GM21786 (cell line): ENCODE measurements at regions not wholly inside any gene's neighbourhood (a gene's known extent, or its start where the extent isn't known, plus 50 kb on each side); places are given as distances from the start of the nearest gene placed in this dataset.

ENCODE experiments used
- ATAC-seq: cut with Tn5 transposase; IDR thresholded peaks from one replicate; pipeline ENCODE4 v1.9.1; 2021; ENCODE audit not compliant: unreplicated experiment

DNA sequence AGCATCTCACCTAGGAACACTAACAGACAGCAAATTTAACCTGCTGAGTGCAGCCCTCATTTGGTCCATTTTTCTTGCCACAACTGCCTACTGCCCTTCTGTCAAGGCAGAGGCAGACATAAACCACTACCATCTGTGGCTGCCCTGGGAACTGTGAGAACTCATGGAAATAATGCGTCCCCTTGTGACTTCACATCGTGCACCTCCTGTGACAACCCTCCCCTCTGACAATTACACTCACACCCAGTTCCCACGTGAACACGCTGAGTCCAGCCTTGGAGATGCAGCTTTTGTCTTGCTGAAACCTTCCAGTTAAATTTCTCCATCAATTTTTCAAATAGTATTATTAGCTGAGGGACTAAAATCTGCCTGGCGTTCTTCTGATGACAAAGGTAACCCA is 193.1 kb upstream of the KLF14 start:
- no peak for ATAC-seq

DNA sequence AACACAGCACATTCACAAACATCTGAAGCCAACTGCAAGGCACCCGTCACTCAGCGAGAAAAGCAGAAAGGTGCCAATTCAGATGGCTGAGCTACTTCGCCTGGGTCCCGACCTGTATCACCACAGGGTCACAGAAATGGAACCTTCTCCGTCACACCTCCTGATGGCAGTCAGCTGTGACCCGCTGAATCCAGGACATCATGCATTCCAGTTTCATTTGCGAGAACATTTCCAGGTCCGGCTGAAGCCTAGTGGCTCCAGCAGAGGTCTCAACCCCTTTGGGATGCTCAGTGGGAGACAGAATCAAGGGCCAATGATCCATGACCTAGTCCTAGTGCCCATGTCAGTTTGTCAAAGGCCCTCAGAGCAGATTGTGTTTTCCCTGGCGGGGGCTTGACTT is 193.6 kb upstream of the KLF14 start:
- ATAC-seq: no peak

DNA sequence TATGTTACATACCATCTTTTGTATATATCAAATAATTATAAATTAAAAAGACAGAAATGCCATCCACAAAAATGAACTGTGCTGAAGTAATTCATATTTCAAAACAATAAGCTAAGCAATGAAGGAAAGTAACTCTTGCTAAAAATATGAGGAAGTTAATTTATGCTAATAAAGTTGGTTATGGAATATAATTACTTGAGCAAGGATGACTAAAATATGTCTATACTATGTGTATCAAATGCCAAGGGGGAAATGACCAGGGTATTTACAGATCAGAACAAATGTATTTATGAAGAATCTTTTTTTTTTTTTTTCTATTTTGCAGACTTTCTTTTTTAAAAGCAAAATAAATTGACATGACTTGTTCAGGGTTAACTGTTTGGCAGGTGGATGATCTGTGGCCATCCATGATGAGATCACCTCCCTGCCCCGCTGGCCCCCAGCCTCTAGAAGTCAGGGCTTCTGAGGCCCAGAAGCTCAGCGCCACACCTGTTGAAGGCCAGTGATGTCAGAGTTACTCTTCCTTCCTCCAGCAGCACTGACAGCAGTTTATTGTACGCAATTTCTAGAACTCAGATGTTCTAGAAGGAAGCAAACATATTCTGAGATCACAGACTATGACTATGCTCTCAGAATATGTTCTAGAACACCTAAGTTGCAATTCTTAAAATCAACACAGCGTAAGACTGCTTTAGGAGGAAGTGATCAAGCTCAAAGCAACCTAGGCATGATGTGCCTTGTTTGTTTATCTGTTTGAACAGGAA is 196.1 kb upstream of the KLF14 start:
- no peak for ATAC-seq

DNA sequence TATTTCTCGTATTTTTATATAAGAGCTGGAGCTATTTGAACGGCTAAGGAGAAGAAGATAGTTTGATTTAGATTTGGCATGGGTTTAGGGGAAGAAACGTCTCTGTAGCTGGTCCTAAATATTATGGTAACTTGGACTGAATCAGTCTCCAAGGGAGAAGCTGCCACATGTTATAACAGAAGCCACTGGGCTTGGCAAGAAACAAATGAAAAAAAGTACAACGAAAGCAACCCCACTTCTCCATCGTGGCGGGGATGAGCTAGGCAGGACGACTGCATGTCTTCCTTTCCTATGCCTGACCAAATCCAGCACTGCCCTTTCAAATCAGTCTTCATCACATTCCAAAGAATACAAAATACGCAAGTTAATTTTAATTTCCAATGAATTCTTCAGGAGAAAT is 196.7 kb upstream of the KLF14 start:
- no peak for ATAC-seq

DNA sequence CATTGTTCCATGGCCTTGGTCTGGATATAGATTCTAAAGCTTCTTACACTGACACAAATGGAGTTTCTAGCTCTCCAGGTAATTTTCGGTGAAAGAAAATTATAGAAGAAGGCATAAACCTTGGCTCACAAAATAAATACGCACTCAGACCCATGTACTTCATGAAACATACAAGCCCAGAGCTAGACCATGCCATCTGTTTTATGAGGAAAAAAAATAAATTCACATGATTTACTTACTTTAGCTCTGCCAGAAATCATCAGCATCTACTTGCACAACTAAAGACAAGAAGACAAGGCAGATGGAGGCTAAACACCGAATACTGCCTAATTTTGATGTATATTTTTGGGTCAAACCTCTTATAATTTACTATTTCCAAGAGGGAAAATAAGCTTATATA is 197.4 kb upstream of the KLF14 start:
- ATAC-seq: no peak

DNA sequence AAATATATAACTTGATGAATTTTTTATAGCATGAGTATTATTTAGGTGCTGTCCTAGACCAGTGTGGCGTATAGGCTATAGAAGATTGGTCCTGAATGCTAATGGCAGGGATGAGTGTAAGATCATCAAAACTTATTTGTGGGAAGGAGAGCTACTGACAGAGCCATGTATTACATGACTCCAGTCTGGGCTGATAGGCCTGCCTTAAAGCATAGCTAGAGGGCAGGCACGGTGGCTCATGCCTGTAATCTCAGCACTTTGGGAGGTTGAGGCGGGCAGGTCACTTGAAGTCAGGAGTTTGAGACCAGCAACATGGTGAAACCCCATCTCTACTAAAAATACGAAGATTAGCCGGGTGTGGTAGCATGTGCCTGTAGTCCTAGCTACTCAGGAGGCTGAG is 198.1 kb upstream of the KLF14 start:
- ATAC-seq: no peak

DNA sequence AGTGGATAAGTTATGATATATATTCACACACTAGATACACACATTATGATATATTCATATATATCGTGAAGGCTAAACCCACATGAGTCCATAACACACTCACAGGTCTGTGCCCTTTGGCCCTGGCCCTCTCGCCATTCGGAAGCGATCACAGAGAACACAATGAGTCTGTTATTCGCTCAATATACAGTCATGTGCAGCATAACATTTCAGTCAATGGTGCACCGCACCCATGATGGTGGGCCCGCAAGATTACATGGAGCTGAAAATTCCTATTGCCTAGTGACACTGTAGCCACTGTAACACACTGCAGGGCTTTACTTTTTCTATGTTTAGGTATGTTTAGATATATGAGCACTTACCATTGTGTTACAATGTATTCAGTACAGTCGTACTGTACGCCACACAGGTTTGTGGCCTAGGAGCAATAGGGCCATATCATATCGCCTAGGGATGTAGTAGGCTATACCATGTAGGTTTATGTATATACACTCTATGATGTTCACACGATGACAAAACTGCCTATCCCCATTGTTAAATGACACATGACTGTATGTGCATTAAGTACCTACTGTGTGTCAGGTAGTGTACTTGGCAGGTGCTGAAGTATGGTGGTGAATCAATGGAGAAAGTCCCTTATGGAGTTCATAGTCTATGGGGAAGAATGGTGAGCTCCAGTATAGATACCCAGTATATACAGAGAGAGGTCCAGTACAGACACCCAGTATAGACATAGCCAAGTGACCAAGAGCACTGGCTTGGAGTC is 198.8 kb upstream of the KLF14 start:
- ATAC-seq: no peak

DNA sequence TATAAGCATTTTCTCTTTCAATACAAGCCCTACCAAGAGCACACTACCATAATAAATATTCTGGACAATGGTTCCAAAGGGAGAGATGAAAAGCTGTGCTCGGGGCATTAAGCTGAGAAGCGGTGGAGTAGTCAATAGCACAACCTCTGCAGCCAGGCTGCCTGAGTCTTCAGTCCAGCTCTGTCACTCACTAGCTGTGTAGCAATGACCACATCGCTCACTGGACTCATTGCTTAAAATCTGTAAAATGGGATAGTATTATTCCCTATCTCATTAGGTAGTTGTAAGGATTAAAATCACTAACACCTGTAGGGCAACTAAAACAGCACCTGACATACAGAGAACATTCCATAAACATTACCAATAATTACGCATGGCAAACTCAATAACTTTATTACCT is 199.9 kb upstream of the KLF14 start:
- no peak for ATAC-seq

DNA sequence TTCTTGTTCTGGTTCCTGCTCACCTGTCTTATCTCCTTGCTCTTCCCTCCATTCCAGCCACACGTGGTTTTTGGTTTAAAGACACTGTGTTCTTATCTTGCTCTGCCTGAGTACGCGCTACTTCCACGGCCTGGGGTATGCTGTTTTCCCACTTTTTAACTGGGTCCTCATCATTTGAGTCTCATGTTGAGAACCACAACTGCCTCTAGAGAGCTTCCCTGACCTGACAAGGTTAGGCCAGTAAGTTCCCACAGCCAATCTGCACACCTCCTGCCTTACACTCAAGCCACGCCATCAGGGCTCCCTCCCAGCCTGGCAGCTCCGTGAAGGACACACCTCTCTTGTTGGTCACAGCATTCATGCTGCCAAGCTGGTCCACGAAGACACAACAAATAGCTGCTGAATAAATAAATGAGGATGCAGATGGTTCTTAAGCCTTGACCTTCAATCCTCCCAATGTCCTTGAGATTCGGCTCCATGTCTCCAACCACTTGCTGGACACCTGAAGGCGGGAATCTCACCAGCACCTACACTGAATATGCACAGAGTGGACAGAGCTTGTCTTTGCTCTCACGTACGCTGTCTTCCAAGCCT is 201.7 kb upstream of the KLF14 start:
- ATAC-seq: no peak

DNA sequence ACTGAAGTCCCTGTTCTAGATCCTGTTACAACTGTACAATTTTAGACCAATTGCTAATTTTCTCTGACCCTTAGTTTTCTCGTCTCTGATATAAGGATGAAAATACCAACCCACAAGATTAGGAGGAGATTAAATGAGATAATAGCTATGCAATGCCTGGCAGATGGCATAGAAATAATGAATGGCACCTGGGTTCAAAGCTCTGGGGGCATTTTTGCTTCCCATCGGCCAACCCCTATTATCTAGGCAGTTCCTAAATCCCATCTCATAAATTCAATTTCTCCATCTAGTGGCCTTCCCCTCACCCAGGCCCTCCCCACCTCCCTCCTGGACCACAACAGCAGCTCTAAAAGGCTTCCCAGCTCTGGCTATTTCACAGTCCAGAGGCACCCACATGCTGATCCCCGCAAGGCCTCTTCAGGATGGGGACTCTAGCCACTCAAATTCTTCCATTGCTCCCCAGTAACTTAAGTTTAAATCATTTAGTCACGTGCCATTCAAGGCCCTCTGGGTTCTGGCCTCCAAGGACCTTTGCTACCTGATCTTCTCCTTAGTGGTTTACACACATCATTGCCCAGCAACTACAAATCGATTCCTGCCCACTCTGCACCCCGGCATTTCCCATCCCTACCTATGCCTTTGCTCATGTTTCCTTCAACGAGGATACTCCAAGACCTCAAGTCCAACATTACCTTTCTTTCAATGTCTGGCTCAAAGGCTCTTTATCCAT is 202.4 kb upstream of the KLF14 start:
- no peak for ATAC-seq

DNA sequence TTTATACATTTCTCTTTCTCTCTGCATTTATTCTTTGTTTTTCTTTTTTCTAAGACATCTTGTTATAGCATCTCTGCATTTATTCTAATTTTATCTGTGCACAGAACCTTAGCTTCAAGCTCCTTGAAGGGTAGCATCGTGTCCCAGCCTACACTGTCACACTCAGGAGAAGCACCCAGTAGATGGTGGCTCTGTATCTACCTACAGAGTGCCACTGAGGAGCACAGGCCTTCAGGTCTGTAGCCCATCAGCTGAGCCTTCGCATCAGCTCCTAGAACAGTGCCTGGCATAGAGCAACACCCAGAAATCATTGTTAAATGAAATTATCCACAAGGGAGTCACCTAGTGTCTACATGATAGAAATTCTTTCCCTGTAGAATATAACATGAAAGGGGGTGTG is 203.0 kb upstream of the KLF14 start:
- ATAC-seq: no peak

DNA sequence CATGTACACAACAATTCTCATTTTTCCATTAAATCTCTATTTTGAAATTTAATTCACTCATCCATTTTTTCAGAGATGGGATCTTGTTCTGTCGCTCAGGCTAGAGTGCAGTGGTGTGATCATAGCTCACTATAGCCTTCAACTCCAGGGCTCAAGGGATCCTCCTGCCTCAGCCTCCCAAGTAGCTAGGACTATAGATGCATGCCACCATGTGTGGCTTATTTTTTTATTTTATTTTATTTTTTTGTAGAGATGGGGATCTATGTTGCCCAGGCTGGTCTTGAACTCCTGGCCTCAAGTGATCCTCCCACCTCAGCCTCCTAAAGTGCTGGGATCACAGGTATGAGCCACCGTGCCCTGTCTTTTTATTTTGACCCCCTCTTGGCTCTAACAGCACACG is 203.8 kb upstream of the KLF14 start:
- ATAC-seq: no peak

DNA sequence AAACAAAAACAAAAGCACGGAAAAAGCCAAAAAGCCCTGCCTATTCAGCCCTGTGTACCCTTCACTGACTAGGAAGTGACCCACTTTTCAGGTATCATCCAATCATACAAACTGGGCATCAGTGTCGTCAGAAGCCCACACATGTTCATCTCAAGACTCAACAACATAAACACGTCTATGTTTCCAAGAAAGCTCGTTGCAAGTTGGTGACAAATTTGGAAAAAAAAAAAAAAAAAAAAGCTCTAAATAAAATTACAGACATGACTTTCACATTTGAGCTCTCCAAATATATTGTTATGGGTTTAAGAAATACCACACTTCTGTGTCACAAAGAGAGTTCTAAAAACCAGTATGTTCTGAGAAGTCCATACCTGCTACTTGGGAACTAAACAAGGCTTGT is 204.7 kb upstream of the KLF14 start:
- no peak for ATAC-seq

DNA sequence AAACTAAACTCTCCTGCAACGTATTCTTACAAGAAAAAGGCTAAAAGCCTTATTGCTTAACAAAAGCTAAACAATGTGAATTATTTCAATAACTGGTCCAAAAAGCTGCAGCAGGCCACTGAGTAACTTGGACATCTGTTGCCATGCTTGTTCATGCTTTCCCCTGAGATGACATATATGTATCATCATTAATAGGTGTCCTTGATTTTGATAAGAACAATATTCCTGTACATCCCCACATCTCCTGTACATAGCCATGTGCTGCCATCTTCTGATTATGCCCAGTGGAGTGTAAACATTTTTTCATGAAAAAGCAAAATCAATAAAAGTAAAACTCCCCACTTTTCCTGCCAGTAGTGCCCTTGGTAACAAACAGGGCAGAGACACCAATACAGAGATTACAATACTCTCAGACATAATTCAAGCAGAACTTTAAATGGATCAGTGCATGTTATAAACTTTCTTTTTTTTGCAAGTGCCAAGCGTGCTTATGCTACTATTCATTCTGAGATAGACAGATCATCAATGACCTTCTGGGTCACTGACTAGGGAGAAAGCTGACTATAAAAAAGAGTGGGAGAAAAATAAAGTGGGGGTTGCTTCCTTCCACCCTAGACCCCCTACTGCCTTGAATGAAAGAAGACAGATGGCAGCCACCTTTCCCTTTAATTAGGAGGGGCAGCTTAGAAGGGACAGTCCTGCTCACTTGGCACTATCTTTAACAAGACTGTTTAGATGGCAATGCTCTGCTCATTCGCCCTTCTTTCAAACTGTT is 205.5 kb upstream of the KLF14 start:
- no peak for ATAC-seq

DNA sequence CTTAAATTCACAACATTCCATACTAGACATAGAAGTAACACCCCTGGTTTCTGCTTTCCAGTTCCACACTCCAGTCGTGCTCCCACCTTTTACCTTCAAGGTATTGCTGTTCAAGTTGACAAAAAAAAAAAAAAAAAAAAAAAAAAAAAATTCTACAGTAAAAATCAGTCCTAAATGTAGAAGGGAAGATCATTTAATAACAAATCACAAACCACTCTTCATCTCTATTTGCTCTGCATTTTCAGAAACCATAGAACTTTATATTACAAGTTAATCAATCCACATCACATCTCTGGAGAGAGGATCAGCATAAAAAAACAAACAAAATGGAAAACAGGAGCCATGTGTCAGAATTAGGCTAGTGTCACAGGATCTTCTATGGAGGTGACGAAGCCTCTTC is 206.3 kb upstream of the KLF14 start:
- ATAC-seq: no peak

DNA sequence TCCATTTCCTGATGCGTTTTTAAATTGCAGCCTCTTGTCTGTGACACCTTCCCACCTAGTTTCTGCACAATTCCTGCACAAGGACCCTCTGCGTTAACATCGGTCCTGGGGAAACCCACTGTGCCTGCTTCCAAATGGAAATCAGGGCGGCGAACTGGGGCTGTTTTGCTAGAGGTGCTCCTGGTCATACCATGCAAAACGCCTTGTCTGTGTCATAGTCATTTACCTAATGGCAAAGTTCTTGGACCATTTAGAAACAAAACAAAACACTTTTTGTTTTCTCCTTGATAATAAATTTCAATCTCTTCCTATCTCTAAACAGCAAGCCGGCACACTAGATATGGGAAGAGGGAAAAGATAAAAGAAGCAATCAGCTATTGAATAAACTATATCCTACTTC is 206.9 kb upstream of the KLF14 start:
- ATAC-seq: no peak

DNA sequence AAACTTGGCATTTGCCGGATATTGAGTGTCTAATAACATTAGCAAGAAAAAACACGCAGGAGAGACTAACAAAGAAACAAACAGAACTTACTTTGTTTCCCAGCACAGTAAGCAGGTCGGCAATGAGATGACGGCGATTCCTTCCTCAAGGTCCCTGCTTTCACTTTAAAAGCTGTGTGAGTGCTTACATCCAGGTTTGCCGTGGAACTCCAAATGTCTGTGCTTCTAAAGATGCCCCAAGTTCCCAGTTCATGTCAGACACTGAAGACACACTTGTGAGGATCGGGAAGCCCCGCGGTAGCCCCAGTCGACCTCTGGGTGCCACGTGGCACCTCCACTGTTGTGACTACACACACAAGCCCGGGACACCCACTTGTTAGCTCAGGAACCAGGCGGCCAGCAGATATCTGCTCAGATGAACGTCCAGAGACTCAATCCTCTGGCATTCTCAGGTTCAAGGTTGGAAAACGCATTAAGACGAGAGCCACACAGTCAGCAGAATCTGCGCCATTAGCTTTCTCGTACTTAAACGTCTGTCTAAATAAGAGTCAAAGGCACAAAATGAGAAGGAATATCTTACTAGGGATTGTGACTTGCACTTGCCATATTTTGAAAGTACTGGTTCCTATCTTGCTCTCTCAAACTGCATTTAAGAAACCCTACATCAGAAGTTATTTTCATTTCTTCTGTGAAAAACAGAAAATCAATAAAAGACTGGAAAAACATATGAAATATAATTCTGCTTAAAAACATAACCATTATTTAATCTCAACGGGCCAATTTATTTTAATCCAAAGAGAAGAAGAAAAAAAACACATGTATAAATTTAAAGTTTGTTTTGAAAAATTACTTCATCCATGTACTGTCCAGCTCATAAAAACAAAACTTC is 207.6 kb upstream of the KLF14 start:
- no peak for ATAC-seq

DNA sequence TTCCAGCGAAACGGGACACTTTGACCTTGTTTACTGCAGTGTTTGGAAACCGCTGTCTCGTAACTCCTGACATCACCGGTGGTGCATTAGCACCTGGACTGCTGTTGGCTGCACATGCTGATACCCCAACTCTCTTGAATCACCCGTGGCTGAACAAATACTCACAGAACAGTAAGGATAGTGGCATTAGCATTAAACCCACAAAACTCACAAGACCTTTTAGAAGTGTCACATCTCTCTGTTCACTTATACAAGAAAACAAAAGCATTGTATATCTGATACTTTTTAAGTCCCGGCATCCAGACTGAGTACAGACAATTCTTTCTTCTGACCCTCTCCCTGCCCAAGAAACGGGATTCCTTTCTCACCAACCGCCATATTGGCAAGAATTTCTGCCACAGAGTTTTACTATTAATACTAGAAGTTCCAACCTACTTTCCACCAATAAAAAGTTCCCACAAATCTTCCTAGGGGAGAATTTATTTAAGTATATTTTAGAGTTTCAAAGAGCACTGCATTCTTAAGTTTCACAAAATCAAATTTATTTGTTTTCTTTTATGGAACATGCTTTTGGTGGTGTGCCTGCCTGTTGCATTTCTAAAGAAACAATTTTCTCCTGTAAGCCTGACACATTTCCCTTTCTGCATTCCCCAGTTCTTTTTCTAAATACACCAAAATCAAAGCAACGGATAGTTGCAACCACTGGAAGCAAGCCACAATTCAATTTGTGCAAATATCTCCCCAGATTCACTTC is 208.4 kb upstream of the KLF14 start:
- no peak for ATAC-seq

DNA sequence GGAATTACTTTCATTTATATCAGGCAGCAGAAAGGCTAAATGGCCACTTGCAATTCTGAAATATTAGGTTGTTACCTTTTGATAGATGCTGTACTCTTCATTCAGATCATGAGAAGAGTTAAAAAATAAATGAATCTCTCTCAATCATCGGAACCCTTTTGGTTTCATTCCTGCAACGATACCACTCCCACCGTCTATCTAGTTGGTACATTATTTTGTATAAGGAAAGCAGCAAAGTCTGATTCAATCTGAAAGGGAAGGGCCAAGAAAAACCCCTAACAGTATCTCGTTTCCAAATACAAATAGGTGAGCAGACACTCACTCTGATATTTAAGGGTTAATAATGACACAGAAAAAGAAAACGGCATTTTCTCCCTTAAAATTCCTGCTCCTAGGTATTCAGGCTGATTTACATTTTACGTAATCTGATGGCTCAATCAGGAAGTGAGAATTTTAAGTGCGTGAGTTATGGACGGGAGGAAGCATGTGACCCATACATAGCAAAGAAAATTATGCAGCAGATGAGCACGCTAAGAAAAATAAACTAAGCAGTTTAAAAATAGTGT is 209.4 kb upstream of the KLF14 start:
- no peak for ATAC-seq
